Vagina (tissue), 2 donors: ENCODE measurements at regions not wholly inside any gene's neighbourhood (a gene's known extent, or its start where the extent isn't known, plus 50 kb on each side); places are given as distances from the start of the nearest gene placed in this dataset.

Experiments
- CTCF ChIP-seq, 3 experiments: fragments of 450-650 bp in 2 of 3; fragments of 200-600 bp in 1 of 3; sonication (generic) in 1 of 3; IDR thresholded peaks; one replicate each; pipeline ENCODE4 v1.5.1; 2017 to 2019; ENCODE audit warnings: antibody characterized with exemption in 3 of 3, mild to moderate bottlenecking in 2 of 3, moderate library complexity in 2 of 3
- POLR2A ChIP-seq, 2 donors: fragments of 450-650 bp; IDR thresholded peaks; one replicate each; pipeline ENCODE4 v1.6.1; 2017; ENCODE audit warnings: antibody characterized with exemption in 2 of 2, mild to moderate bottlenecking in 2 of 2, moderate library complexity in 2 of 2
- POLR2AphosphoS5 ChIP-seq, 2 donors: sonication (generic); formaldehyde crosslinking; IDR thresholded peaks; one replicate each; pipeline ENCODE4 v1.9.0; 2017; ENCODE audit warnings: antibody characterized with exemption in 2 of 2, mild to moderate bottlenecking in 2 of 2, low read depth in 1 of 2; ENCODE audit not compliant: insufficient read depth in 1 of 2

GRCh38 chr4:184960505-184960971 lies 57.8 kb upstream of the HELT start:
- TF ChIP-seq CTCF (IDR thresholded peaks at IDR 0.05) (no peak), POLR2A (IDR thresholded peaks at IDR 0.05) (no peak), POLR2AphosphoS5 (IDR thresholded peaks at IDR 0.05; ENCODE audit: insufficient read depth in 1 of 2, low read depth in 1 of 2) (no peak)
